ENCODE measurements at regions not wholly inside any gene's neighbourhood (a gene's known extent, or its start where the extent isn't known, plus 50 kb on each side); places are given as distances from the start of the nearest gene placed in this dataset.
"Not testable (repeated sequence)": the region's sequence is repeated elsewhere in the genome, so short reads cannot be mapped to it uniquely, and the experiment has no call there.

DNA sequence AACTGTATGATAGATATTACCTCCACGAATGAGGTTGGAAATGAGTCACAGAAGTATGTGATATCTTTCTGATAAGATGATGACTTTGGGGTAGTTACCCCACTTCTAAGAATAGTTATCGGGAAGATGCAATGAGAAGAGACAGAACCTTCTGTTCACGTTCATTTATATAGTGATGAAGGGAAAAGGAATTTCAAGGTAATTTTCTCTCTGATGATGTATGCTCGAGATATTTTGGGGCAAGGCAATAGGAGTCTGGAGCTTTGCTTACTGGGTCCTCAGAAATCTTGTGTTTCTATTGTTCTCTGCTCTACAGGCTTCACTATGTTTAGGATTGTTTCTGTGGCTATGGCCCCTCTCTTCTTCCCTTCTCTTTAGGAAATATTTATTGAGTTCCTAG, 1389.6 kb downstream of the CDH8 start:
- no peak for DNase-seq

DNA sequence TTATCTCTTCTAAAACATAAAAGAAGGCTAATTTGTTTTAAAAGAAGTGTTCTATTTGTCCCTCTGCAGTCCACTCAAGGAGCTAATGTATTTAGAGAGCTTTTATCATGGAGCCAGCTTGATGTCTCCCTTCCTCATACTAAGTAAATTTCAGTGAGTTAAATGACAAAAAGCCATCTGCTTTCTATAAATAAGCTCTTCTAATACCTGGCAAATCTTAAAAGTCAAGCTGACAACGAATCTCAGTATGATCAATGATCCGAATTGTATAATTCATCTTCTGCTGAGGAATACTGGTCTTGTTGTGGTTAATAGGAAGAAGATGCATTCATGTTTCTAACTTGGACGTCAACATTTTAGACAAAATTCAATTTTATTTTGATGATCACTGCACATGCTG, 1390.7 kb downstream of the CDH8 start:
- no peak for DNase-seq

DNA sequence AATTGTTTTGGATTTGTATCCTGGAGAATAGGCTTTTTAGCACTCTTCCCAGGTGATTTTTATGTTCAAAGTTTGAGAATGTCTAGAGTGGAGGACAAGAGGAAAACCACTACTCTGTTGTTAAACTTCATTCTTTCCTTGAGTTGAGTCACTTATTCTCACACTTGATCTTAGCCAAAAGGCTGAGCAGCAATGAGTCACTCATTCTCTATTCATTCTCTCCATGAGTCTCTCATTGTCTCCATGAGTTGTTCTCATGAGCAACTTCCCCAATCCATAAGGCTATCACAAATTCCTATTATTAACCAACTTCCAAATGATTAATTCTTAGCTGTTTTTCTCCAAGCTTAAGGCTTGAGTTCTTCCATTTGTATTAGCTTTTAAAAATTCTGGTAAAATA, 1393.3 kb downstream of the CDH8 start:
- DNase-seq: no peak

DNA sequence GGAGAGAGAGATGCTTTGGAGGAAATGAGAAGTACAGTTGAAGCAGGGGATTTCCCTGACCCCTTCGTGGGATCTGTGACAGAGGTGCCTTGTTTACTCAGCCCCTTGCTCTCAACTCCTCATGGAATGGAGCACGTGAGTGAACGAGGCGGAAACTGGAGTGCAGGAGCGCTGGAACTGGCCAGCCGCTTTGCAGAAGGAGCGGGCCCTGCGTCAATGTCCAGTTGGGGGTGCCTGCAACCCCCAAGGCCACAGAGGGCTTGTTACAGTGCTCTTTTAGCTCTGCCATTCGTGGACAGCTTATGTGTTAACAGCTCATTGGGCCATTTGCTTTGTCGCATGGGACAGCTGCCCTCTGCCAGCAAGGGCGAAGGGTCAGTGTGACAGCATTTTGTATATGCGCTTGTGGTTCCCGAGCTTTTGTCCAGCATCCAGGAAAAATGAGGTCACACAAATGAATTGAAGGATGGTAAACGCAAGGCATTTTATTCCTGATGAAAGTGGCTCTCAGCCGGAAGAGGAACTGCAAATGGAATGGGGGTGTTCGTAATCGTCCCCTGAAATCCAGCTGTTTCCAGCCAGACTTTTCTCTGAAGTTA, 1395.1 kb downstream of the CDH8 start:
- DNase-seq: no peak

DNA sequence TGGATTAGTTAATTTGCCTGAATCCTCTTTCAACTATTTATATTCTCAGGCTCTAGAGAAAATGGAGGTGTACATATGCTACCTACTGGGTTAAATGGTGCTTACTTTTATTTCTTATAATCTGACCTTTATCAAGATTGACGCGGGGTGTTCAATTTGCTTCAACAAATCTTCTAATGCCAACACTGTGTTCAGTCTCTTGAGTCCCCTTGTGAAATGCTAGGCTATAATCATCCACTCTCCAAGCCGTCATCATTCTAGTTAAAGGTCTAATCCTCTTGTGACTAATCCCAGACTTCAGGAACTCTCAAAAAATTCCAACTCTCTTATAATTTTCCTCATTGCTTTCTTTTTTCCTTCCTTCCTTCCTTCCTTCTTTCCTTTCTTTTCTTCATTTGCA, 1396.2 kb downstream of the CDH8 start:
- no peak for DNase-seq

DNA sequence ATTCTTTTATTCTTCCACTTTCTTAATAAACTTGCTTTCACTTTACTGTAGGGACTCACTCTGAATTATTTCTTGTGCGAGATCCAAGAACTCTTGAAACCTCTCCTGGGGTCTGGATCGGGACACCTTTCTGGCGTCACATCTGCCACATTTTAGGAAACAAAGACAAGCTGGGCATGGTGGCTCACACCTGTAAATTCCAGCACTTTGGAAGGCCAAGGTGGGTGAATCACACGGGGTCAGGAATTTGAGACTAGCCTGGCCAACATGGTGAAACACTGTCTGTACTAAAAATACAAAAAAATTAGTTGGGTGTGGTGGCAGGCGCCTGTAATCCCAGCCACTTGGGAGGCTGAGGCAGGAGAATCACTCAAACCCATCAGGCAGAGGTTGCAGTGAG, 1399.6 kb downstream of the CDH8 start:
- not testable (repeated sequence) for DNase-seq

DNA sequence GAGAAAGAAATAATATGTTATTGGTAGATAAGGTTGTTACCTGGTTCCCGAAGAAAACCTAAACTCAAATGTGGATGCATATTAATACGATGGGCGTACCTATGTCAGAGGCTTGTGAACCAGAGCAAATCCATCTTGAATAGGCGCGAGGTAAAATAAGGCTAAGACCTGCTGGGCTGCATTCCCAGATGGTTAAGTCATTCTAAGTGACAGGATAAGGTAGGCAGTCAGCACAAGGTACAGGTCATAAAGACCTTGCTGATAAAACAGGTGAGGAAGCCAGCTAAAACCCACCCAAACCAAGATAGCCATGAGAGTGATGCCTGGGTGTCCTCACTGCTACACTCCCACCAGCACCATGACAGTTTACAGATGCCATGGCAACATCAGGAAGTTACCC, 1400.1 kb downstream of the CDH8 start:
- DNase-seq: no peak

DNA sequence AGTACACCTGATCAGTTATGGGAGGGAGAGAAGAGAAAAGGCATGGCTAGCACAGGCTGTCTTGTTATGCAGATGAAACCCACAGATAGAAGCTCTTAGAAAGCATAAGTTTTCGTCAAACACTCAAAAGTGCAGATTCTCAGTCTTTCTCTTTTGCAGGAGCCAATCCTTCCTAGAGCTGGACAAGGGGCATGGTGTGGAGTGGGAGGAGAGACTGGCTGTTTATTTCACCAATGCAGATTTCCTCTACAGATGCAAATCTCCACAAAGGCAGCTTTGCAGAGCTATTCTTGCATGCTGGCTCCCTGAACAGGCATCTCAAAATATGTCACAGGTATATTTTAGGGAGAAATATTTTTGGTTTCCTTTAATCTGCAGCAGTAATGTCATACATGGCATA, 1400.7 kb downstream of the CDH8 start:
- no peak for DNase-seq

DNA sequence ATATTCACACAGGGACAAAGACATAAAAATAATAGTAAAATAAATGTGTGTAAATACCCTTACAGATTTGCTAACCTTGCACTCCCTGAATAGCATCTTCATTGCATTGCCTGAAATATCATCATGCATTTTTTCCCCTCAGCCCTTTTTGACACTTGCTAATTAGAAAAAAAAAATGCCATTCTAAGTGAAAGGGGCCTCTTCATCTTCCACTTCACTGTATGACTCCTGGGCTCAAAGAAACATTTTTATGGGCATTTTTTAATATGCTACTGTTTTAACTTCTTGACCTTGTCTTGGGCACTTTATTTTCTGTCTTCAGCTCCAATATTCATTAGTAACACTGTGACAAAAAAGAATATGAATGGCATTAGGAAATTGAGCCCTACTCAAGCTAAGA, 1424.4 kb downstream of the CDH8 start:
- DNase-seq: no peak

DNA sequence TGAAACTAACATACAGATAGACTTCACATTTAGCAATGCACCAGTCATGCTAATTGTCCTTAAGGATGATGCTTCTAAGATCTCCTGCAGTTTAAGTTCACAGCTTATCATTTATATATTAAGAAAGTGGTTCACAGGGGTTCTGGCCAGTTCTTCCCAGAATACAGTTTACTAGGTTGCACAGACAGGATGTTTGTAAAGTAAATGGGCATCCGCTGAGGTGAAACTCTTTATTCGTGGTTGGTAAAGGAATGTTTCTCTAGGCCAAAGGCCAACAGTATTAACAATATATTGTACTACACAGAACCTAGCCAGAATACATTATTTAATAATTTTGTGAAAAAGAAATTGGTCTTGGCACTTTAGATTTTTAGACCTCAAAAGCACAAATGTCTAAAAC, 1427.3 kb downstream of the CDH8 start:
- DNase-seq: no peak

DNA sequence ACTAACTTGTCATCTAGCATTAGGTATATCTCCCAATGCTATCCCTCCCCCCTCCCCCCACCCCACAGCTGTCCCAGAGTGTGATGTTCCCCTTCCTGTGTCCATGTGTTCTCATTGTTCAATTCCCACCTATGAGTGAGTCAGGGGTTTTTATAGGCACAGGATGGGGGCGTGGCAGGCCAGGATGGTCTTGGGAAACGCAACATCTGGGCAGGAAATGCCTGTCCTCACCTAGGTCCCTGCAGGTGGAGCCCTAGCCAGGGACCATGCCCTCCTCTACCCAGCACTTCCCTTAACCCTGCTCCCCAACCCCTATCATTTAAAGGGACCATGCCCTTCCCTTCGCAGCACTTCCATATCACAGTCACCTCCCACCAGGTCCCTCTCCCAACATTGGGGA, 1430.6 kb downstream of the CDH8 start:
- not testable (repeated sequence) for DNase-seq

DNA sequence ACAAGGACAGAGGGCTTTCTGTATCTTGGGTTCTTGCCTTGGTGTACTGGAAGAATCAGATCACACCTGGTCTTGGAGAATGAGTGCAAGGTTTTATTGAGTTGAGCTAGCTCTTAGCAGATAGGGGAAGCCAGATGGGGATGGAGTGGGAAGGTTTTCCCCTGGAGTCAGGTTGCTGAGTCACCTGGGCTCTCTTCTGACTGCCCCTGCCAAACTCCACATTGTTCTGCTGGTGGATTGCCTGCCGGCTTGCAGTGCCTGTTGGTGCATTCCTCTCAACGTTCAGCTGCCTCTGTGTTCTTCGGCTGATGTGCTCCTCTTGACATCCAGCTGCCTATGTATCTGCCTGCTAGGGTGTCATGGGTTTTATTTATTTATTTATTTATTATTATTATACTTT, 1431.1 kb downstream of the CDH8 start:
- DNase-seq: no peak

DNA sequence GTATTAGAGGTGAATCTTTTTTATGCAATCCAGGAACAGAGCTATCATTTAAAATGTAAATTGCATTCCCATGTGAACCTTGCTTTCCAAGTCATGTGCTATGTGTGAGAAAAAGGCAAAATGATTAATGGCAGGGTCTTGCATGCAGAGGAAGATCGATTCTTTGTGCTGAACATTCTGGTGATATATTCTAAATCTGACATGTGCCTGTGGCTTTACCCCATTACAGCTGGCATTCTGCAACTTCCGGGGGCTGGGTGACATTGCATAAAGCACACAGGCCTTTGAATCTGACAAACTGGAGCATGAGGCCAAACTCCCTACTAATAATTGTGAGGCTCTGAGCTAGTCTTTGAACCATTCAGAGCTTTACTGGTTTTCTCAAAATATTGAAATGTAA, 1449.7 kb downstream of the CDH8 start:
- no peak for DNase-seq

DNA sequence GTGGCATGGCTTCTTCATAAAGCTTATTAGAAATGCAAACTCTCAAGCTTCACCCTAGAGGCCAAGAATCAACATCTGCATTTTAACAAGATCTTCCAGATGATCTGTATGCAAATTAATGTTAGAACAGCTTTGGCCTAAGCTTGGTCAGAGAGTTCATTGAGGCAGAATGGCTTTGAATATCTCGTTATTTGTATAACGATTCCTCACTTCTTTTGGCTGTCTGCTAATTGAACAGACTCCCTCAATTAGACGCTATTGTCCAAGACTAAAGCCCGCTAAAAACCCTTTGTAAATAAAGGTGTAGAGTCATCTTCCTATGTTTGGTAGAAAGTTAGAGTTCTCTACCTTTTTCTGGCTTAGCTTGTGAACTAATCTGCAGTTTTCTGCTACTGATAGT, 1453.7 kb downstream of the CDH8 start:
- no peak for DNase-seq

DNA sequence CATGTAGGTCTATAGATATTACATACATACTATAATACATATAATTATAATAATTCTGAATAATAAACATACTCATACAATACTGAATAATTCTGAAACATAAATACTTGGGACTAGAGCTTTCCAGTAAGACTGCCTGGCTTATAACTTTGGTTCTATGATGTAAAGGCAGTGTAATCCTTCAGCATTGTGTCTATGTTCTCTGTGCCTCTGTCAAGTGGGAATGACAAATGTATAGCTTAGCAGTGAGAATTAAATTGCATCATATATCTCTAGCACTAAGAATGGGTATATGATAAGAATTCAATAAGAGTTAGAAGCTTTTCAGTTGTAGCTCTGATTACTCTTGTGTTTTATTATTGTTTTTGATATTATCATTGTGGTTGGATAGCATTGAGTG, 1469.3 kb downstream of the CDH8 start:
- DNase-seq: no peak

DNA sequence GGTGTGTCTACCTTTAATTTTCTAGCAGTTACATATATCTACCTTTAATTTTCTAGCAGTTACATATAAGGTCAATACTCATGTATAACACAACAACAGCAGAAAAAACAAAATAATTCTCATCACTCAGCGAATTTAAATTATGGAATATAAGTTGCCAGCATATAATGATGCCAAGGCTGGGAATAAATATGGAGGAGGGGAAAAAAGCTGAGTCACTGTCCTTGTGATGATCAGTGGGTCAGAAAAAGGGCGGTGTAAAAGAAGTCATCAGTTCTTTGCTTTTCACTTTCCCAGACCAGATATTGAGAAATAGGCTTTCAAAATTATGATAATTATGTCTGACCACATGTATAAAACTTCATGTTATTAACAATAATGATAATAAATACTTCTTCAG, 1471.7 kb downstream of the CDH8 start:
- DNase-seq: no peak

DNA sequence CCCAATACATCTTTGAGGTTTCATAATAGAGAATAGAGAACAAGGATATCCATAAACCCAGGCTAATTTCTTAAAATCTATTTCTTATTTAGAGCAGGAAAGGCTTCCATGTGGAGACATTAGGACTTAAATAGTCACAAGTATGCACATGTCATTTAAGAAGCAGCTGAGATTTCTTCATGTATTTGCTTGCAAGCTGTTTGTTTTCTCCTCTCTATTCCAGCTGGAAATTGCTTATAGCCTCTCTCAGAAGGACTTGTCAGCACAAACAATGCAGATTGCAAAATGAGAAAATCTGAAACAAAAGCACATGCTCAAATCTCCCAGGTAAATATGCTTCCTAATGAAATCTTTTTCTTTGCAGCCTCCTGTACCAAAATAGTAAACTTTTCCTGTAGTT, 1473.1 kb downstream of the CDH8 start:
- DNase-seq: no peak

DNA sequence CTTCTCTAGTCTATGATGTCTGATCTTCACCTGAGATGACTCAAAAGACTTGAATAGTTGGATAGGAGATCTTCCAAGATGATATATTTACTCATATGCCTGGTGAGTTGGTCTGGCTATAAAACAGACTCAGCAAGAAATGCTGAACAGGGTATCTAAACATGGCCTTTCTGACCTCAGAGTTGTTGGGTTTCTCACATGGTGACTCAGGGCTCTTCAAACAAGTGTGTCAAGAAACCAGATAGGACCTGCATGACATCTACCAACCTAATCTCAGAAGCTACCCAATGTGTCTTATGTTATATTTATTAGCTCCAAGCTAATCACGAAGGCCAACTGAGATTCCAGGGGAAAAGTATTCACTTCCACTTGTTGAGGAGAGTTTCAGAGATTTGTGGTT, 1477.3 kb downstream of the CDH8 start:
- DNase-seq: no peak

DNA sequence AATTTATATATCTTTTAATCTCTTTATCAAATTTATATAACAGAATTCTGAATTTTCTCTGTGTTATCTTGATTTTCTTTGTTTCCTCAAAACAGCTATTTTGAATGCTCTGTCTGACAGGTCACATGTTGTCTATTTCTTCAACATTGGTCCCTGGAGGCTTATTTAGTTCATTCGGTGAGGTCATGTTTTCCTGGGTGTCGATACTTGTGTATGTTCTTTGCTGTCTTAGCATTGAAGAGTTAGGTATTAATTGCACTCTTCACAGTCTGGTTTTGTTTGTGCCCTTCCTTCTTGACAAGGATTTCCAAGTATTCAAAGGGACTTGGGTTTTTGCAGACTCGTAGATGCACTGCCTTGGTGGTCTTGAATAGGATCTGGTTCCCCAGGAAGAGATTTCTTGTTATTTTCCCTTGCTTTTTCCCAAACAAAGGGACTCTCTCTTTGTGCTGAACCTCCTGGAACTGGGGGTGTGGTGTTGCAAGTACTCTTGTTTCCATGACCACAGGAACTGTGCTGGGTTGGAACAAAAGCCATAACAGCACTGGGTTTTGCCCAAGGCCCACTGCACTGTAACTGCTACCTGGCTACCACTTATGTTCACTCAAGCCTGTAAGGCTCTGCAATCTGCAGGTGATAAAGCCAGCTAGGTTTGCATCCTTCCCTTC, 1483.0 kb downstream of the CDH8 start:
- no peak for DNase-seq

DNA sequence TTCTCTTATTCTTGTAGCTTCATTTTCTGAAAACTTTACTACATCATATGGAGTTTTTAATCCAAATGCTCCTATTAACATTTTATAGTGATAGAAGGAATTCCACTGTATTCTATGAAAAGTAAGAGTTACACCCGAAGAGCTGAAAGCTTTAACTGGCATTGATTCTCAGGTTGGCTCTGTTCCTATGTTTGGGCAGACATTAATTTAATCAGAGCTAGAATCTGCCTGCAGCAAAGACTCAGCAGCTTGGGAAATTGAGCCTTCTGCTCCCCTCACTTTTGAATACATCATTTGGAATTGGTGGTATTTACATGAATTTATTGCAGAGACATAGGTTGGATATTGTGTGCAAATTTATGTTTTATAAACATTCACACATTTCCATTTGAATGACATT, 1494.7 kb downstream of the CDH8 start:
- no peak for DNase-seq

DNA sequence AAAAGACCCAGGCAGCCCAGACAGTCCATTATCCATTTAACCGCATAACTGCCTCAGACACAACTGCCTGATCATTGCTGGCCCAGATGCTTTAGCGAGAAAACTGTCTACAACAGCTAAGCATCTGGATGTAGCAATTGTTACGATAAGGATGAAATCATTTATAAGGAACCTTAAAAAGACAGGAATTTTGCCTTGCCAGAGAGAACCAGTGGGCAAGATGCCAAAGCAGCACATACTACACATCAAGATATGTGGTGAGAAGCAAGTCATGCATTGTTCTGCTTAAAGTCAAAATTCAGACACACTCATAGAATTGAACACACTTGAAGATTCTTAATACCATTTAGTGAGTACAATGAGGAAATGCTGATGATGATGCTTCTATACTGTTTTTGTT, 1525.3 kb downstream of the CDH8 start:
- no peak for DNase-seq

DNA sequence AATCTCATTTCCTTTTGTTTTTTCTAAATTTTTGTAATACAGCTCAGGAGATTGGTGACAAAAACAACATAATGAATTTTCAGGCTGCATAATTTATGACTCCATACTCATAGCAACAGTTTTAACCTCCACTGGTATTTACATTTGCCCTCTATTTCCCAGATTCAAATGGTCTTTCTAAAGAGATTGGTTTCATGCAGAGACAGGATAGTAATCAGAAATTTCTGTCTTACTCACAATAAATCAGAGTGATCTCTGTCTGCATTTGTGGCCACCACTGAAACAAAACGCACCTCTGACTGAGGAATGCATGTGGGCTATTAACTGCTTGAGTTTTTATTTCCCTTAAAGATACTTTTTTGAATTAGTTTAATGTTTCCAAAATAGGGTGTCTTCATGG, 1526.0 kb downstream of the CDH8 start:
- DNase-seq: no peak

DNA sequence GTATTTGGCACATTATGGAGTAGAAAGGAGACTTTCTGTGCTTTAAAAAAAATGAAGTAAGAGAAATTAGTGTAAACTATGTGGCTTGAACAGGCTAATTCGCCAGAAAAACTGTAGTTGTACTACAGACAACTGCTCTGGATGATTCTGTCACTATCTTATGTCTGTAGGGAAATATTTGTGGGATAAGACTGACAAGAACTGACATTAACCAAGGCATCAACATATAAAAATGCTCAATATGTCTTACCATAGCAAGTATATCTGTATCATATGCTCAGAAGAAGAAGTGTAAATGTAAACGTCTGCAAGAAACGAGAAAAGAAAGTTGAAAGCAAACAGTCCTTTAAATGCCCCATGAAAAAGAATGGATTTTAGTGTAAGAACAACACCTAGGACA, 1545.0 kb downstream of the CDH8 start:
- DNase-seq: no peak

DNA sequence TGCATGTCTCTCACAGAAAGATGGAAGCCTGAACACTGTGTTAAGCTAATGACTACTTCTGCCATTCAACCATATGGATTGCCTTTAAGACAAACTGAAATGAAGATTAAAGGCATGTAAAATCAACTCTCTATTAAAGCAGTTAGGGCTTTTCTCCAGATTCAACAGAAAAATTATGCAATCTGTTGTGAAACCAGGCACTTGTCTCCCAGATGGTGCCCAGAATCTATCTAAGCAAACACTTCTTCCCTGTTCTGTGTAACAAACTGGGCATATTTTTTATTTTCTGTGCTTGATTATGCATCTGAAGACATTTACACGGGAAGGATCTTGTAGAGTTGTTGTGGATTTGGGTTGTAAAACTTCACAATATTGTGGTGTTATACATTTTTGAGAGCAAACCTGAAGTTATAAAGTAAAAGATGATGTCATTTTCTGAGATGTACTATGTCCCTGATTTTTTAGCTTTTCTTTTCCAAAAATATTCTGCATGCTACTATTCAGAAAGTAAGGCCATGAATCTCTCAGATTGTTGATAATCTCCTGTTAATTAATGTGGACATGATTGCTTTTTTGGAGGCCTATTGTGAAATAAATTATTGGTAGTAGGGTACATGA, 1550.3 kb downstream of the CDH8 start:
- DNase-seq: no peak

DNA sequence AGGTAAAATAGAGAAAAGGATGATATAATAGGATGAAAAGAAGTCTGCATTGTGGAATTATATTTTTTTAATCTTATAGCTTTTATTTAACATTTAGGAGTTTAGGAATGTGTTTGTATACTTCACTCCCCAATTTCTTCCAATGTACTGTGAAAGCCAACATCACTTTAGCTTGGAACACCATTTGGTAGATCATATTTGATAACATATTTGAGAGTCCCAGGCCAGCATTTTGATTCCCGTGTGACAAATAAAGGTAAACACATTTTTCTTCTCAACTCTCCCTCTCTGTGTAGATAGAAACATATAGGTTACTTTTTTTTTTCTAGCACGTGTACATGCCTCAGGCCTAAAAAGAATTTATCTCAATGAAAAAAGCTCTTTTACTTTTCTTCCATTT, 1551.3 kb downstream of the CDH8 start:
- DNase-seq: no peak
